K562 (cell line): ENCODE measurements at regions not wholly inside any gene's neighbourhood (a gene's known extent, or its start where the extent isn't known, plus 50 kb on each side); places are given as distances from the start of the nearest gene placed in this dataset.

Experiments used
- EZH2 ChIP-seq: IDR thresholded peaks from 2 replicates; pipeline ENCODE4 v1.6.1; 2012; ENCODE audit warnings: low read depth, mild to moderate bottlenecking, inconsistent platforms, low read length, borderline replicate concordance
- FOXM1 ChIP-seq, 2 experiments: fragments of 450-650 bp in 1 of 2; sonication (generic) in 1 of 2; formaldehyde crosslinking in 1 of 2; IDR thresholded peaks; 2 replicates each; pipeline versions ENCODE4 v1.6.1 to v1.9.0; 2017 to 2022; ENCODE audit warnings: low read depth in 2 of 2, mild to moderate bottlenecking in 2 of 2, missing genetic modification reagents in 1 of 2, moderate library complexity in 1 of 2

GRCh38 chr1:31522556-31522845 lies 53.8 kb upstream of the TINAGL1 start:
- no peak for TF ChIP-seq EZH2
- no peak for TF ChIP-seq FOXM1 (IDR thresholded peaks at IDR 0.05; ENCODE audit: low read depth)
- TF ChIP-seq FOXM1 (CRISPR knock-in tag; IDR thresholded peaks at IDR 0.05; ENCODE audit: low read depth): no peak
